Vagina (tissue), 2 donors: ENCODE measurements at regions not wholly inside any gene's neighbourhood (a gene's known extent, or its start where the extent isn't known, plus 50 kb on each side); places are given as distances from the start of the nearest gene placed in this dataset.

Source experiments
- CTCF ChIP-seq, 3 experiments: fragments of 450-650 bp in 2 of 3; fragments of 200-600 bp in 1 of 3; sonication (generic) in 1 of 3; IDR thresholded peaks; one replicate each; pipeline ENCODE4 v1.5.1; 2017 to 2019; ENCODE audit warnings: antibody characterized with exemption in 3 of 3, mild to moderate bottlenecking in 2 of 3, moderate library complexity in 2 of 3
- POLR2A ChIP-seq, 2 donors: fragments of 450-650 bp; IDR thresholded peaks; one replicate each; pipeline ENCODE4 v1.6.1; 2017; ENCODE audit warnings: antibody characterized with exemption in 2 of 2, mild to moderate bottlenecking in 2 of 2, moderate library complexity in 2 of 2

- TF ChIP-seq POLR2A (IDR thresholded peaks at IDR 0.05) (no peak), CTCF (IDR thresholded peaks at IDR 0.05) (no peak)
These were observed 568.5 kb downstream of the KCNA4 start for GRCh38 chr11:29448246-29448877.
